Breast epithelium (tissue), 4 donors: ENCODE measurements at regions not wholly inside any gene's neighbourhood (a gene's known extent, or its start where the extent isn't known, plus 50 kb on each side); places are given as distances from the start of the nearest gene placed in this dataset.

Source experiments
- DNase-seq, 2 donors: peaks; one replicate each; pipeline ENCODE4 v3.0.0-alpha.2; 2019; ENCODE audit warnings: low spot score in 2 of 2
- H3K27ac ChIP-seq, 2 donors: fragments of 200-600 bp; sonication (generic) in 1 of 2; one replicate each; pipeline ENCODE4 v1.5.1; 2016 to 2019; ENCODE audit warnings: mild to moderate bottlenecking in 1 of 2
- H3K27me3 ChIP-seq, 2 donors: fragments of 200-600 bp; sonication (generic) in 1 of 2; one replicate each; pipeline versions ENCODE4 v1.5.1 to v1.6.0; 2017 to 2019; ENCODE audit warnings: control low read depth in 1 of 2, mild to moderate bottlenecking in 1 of 2
- H3K36me3 ChIP-seq: fragments of 200-600 bp; one replicate; pipeline ENCODE4 v1.5.1; 2019
- H3K4me1 ChIP-seq, 2 donors: fragments of 200-600 bp; sonication (generic); one replicate each; pipeline ENCODE4 v1.5.1; 2016 to 2019; ENCODE audit warnings: control low read depth in 1 of 2
- H3K4me3 ChIP-seq, 3 donors: fragments of 200-600 bp; sonication (generic); 1 replicate in 2 of 3; 2 replicates in 1 of 3; pipeline ENCODE4 v1.5.1; 2016 to 2019; ENCODE audit warnings: mild to moderate bottlenecking in 3 of 3, moderate library complexity in 2 of 3
- H3K9me3 ChIP-seq, 2 donors: fragments of 200-600 bp; sonication (generic) in 1 of 2; one replicate each; pipeline ENCODE4 v1.5.1; 2016 to 2019; ENCODE audit warnings: control low read depth in 1 of 2
- POLR2A ChIP-seq: fragments of 450-650 bp; IDR thresholded peaks from one replicate; pipeline ENCODE4 v1.6.1; 2016; ENCODE audit warnings: antibody characterized with exemption, mild to moderate bottlenecking, moderate library complexity
- POLR2AphosphoS5 ChIP-seq, 3 donors: sonication (generic); formaldehyde crosslinking; IDR thresholded peaks; one replicate each; pipeline ENCODE4 v1.6.1; 2017; ENCODE audit warnings: antibody characterized with exemption in 3 of 3
- intact Hi-C: fragments of 100-400 bp; cut with DNase I; formaldehyde crosslinking; loops from one replicate; pipeline ENCODE4 v1.15.1; 2023; ENCODE audit warnings: low total_unique reads
- TF ChIP-seq, protein P1 (sequence below), 3 donors: fragments of 450-650 bp; IDR thresholded peaks; one replicate each; pipeline ENCODE4 v1.5.1; 2016 to 2017; ENCODE audit warnings: antibody characterized with exemption in 3 of 3, mild to moderate bottlenecking in 3 of 3, moderate library complexity in 3 of 3

DNA sequence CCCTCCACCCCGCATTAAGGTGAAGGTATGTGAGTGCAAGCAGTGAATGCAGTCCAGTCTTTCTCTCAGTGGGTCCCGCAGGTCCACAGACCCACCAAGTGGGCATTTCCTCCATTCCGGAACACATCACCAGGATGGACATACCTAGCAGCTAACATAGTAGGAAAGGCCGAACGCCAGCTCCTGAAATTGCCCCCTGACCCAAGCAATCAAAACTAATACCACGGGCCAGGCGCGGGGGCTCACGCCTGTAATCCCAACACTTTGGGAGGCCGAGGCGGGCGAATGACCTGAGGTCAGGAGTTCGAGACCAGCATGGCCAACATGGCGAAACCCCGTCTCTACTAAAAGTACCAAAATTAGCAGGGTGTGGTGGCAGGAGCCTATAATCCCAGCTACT, 71.7 kb upstream of the VSTM2B start:
- Histone ChIP-seq H3K27me3 (peaks cover 0 to 8% of the 10 kb centered on the region in 2 donors), H3K36me3 (no peaks in the 10 kb centered on the region), H3K4me1 (no peaks in the 10 kb centered on the region), H3K27ac (no peak overlapping the region), H3K4me3 (no peak overlapping the region), H3K9me3 (peaks cover 0 to 23% of the 10 kb centered on the region in 2 donors)
- TF ChIP-seq, protein P1, sequence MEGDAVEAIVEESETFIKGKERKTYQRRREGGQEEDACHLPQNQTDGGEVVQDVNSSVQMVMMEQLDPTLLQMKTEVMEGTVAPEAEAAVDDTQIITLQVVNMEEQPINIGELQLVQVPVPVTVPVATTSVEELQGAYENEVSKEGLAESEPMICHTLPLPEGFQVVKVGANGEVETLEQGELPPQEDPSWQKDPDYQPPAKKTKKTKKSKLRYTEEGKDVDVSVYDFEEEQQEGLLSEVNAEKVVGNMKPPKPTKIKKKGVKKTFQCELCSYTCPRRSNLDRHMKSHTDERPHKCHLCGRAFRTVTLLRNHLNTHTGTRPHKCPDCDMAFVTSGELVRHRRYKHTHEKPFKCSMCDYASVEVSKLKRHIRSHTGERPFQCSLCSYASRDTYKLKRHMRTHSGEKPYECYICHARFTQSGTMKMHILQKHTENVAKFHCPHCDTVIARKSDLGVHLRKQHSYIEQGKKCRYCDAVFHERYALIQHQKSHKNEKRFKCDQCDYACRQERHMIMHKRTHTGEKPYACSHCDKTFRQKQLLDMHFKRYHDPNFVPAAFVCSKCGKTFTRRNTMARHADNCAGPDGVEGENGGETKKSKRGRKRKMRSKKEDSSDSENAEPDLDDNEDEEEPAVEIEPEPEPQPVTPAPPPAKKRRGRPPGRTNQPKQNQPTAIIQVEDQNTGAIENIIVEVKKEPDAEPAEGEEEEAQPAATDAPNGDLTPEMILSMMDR (IDR thresholded peaks at IDR 0.05): no peak
- TF ChIP-seq POLR2AphosphoS5 (IDR thresholded peaks at IDR 0.05): no peak
- TF ChIP-seq POLR2A: no peak
- intact Hi-C loops: no loop called here
- DNase-seq: no peak

DNA sequence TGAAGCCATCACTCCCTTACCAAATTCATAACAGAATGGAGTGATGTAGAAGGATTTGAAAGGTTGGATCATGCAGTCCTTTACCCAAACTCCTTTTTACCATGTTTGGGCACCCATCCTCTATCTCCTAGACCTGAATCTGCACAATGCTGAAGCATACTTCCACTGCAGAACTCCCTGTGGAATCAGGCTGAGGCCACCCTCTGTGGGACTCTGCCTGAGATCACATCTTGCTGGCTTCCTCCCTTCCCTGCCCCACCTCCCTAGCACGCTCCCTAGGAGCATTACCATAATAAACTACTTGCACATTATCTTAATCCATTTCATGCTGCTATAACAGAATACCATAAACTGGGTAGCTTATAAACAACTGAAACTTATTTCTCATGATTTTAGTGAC, 68.4 kb upstream of the VSTM2B start:
- Histone ChIP-seq H3K4me3 (no peak overlapping the region), H3K36me3 (no peaks in the 10 kb centered on the region), H3K27me3 (peaks cover 0 to 8% of the 10 kb centered on the region in 2 donors), H3K27ac (no peak overlapping the region), H3K9me3 (peaks cover 0 to 18% of the 10 kb centered on the region in 2 donors), H3K4me1 (no peaks in the 10 kb centered on the region)
- no peak for DNase-seq
- TF ChIP-seq, protein P1 (IDR thresholded peaks at IDR 0.05): no peak
- TF ChIP-seq POLR2A: no peak
- intact Hi-C loops: no loop called here

DNA sequence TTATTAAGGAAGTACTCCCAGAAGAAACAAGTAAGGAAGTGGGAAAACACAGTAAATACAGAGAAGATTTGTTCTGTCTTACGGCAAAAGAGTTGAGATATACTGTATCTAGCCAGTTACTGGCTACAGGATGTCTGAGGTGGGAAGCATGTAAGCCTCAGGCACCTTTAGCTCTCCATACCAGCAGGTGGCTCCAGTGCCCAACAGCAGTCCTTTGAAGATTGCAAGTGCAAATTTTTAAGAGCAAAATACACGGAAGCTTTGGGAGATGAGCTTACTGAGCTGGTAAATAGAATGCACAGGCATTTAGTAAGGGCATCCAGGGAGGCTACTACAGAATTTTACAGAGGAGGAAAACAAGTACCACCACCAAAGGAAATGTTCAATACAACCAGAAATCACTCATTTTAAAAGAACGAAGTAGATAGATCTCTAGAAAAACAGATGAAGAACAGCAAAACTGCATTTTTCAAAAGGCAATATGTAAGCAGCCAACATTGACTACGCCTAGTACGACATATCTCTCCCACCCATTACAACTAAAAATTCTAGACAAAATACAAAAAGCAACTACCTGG, 57.9 kb upstream of the VSTM2B start:
- Histone ChIP-seq H3K27me3 (no peaks in the 10 kb centered on the region), H3K27ac (no peak overlapping the region), H3K36me3 (no peaks in the 10 kb centered on the region), H3K4me1 (no peaks in the 10 kb centered on the region), H3K4me3 (no peak overlapping the region), H3K9me3 (peaks cover 0 to 6% of the 10 kb centered on the region in 2 donors)
- intact Hi-C loops: no loop called here
- no peak for DNase-seq
- TF ChIP-seq POLR2AphosphoS5 (IDR thresholded peaks at IDR 0.05) (no peak), POLR2A (no peak)
- TF ChIP-seq, protein P1 (IDR thresholded peaks at IDR 0.05): no peak

DNA sequence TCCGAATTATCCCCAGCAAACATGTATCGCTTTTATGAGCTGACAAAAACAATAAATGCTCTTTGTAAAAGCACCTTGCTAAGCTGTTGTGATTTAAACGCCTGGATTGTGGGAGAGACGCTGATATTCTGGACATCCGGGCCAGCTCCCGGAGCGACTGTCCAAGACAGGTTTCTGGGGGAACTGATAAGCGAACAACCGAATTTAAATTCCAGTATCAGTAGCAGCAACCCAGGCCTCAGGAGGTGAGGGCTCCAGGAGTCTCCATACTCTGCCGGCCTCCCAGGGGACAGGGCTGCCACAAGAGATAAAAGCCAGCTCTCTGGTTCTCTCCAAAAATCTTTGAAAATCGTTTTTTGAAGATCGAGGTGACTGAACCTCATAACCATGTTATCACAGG, 50.3 kb upstream of the VSTM2B start:
- intact Hi-C loops: no loop called here
- TF ChIP-seq, protein P1 (IDR thresholded peaks at IDR 0.05): no peak
- TF ChIP-seq POLR2AphosphoS5 (IDR thresholded peaks at IDR 0.05) (no peak), POLR2A (no peak)
- Histone ChIP-seq H3K27me3 (peaks cover 0 to 5% of the 10 kb centered on the region in 2 donors), H3K9me3 (peaks cover 0 to 2% of the 10 kb centered on the region in 2 donors), H3K4me3 (no peak overlapping the region), H3K27ac (no peak overlapping the region), H3K4me1 (no peaks in the 10 kb centered on the region), H3K36me3 (no peaks in the 10 kb centered on the region)
- no peak for DNase-seq
